HG03571 (cell line): ENCODE measurements at regions not wholly inside any gene's neighbourhood (a gene's known extent, or its start where the extent isn't known, plus 50 kb on each side); places are given as distances from the start of the nearest gene placed in this dataset.

ENCODE experiments used
- ATAC-seq: cut with Tn5 transposase; IDR thresholded peaks from one replicate; pipeline ENCODE4 v1.9.1; 2021; ENCODE audit not compliant: unreplicated experiment

DNA sequence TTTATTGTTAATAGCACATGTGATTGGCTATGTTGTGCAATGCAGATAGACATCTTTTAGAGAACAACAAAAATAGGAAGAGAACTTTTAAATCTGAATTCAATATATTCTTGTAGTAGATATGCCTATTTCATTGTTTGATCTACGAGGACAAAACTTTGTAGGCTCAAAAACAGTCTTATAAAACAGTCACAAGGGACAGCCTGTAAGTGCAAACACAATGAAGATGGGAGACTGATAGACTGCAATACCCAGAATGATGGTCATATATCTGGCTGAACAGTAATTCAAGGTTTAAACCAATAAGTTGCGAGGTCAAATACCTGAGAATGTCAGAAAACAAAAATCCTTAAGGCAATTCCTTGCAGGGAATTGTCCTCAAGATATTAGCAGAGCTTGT, 1342.9 kb upstream of the ADGRB3 start:
- ATAC-seq = no peak

DNA sequence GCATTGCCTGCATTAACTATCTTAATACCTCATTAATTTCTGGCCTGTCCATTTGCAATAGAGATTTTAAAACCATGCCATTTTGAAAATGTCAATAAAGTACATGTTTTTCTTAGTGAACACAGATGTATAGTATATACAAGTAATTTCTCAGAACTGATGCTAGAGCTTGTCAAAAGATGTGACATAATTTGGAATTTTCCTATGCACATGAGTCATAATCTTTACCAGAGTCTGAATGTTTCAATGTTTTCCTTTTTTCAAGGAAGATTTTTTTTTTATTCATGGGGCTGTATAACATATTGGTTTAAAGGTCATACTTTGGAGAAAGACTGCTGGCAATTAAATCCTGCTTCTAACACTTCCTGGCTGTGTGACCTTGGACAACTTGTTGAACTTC, 1347.5 kb upstream of the ADGRB3 start:
- no peak for ATAC-seq

DNA sequence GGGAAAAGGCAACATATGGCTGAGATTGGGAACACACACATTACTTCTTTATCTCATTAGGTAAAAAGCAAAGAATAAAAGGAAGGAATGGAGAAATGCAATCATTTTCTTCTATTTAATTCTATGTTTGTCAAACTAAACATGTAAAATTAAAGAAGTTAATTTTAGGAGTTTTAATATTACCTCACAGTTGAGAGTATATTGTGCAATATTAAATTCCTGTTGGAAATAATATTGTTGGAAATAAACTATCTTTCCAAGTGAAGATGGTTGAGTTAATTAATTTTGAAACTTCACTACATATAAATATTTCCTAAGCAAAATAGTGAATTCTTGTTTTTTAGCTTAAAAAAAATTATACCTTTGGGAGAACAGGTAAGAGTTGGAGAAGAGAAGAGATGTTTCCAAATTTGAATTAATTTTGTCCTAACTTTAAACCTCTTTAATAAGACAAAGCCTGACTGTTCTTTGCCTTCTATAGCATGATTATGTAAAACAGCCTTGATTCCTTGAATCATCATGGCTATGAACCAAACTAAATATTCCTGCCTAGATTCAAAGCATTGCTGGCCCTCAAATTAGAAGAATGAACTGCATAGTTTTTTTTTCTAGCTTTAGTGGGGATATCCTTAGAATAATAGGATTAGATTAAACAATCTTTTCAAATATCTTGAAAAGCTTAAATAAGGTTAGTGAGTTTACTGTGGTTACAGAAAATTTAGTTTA, 1349.1 kb upstream of the ADGRB3 start:
- ATAC-seq = no peak

DNA sequence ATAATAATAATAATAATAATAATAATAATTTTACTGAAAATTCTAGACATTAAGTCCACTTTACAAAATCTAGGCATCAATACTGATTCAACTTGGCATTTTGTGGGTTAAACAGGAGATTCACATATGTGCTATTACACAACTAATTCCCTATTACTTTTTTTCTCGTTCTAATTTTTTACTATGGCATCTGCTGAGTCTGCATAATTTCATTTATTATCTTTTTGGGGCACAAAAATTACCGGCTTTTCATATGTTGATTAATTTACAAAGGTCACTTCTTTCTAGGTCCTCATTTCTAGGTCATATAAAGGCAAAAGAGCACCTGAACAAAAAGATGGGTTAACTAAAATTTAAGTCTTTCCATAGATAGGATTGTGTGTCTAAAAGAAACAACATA, 1357.8 kb upstream of the ADGRB3 start:
- ATAC-seq = no peak

DNA sequence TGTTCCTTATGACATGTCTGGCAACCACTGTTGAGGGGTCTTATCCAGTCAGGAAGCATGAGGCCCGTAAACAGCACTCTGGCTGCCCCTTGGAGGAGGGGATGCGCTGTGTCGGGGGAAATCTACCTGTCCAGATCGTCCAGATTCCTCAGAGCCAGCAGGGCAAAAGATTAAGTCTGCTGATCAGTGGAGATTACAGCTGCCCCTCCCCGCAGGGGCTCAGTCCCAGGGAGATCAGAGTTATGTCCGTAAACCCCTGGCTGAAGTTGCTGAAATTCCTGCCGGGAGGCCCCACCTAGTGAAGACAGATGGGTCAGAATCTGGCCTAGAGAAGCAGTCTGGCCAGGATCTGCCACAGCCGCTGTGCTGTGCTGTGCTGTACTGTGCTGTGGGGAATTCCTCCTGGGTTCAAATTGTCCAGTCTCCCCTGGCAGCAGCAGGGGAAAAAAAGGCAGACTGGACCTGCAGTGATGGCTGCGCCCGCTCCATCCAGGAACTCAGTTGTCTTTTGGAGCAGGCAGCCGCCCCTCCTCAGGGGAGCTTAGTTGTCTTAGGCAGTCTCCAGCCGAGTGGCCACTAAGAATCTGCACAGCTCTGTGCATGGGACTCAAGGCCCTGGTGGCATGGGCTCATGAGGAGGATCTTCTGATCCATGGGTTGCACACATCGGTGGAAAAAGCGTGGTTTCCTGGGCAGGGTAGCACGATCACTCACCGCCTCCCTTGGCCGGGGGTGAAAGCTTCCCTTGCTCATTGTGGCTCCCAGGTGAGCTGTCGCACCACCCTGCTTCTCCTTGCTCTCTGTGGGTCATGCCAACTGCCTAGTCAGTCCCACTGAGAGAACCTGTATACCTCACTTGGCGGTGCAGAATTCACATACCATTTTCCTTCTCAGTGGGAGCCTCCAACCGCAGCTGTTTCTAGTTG, 1368.8 kb upstream of the ADGRB3 start:
- no peak for ATAC-seq

DNA sequence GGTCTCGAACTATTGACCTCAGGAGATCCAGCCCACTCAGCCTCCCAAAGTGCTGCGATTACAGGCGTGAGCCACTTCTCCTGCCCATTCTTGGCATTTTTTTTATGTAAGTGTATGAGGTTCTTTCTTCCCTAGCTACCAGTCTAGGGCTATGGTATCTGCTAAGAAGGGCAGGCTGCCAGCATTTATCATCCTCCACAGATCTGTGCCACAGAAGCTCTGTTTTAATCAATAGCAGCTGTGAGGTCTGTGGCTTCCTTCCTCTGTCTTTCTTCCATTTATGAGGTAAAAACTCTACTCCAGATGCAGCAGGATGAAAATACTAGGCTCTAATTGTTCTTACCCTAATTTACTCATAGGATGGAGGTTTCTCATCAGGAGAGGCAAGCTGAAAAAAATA, 1382.4 kb upstream of the ADGRB3 start:
- ATAC-seq = no peak

DNA sequence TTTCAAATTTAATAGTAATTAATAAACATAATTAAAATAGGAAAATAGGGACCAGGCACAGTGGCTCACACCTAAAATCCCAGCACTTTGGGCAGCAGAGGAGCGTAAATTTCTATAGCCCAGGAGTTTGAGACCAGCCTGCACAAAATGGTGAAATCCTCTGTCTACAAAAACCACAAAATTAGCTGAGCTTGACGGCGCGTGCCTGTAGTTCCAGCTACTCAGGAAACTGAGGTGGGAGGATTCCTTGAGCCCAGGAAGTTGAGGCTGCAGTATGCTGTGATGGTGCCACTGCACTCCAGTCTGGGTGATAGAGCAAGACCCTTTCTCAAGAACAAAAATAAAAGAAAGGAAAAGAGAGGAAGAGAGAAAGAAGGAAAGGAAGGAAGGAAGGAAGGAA, 1387.0 kb upstream of the ADGRB3 start:
- no peak for ATAC-seq

DNA sequence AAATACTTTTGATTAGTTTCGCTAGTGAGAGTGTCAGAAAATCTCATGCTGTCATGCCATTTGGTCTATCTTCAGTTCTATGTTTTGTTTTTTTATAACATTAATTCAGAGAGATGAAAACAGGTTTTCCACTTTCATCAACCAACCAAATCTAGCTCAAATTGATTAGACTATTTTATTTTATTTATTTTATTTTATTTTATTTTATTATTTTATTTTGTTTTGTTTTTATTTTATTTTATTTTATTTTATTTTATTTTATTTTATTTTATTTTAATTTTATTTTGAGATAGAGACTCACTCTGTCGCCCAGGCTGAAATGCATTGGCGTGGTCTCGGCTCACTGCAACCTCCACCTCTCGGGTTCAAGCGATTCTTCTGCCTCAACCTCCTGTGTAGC, 1391.0 kb upstream of the ADGRB3 start:
- no peak for ATAC-seq

DNA sequence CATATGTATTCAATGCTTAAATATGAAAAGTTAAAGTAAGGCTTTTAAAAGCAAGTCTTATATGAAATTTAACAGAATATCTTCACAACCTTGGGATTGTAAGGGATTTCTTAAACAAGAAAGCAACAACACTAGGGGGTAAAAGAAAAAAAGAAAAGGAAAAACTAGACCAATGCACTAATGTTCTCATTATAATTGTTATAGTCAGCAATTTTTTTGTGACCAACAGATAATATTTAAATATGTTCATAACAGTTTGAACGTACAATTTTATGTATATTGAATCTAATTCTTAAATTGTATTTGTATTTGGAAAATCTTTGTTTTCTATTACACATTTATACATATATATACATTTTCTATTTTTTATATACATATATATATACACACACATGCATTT, 1397.8 kb upstream of the ADGRB3 start:
- no peak for ATAC-seq

DNA sequence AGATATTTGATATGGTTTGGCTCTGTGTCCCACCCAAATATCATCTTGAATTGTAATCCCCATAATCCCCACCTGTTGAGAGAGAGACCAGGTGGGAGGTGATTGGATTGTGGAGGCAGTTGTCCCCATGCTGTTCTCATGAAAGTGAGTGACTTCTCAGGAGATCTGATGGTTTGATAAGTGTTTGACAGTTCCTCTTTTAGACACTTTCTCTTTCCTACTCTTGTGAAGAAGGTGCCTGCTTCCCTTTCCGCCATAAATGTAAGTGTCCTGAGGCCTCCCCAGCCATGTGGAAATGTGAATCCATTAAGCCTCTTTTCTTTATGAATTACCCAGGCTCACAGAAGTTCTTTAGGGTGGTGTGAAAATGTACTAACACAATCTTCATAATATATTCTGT, 1404.0 kb upstream of the ADGRB3 start:
- ATAC-seq = no peak

DNA sequence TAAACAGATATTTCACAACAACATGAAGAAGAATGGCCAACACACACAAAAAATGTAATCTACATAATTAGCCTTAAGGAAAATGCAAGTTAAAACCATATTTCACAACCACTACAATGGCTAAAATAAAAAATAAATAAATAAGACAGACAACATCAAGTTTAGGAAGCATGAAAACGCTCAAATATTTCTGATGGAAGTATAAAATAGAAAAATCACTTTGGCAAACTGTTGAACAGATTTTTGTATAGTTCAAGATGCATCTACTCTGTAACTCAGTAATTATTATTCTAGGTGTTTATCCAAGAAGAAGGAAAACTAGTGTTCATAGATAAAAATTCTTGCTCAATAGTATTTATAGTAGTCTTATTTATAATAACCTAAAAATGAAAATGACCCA, 1410.1 kb upstream of the ADGRB3 start:
- no peak for ATAC-seq

DNA sequence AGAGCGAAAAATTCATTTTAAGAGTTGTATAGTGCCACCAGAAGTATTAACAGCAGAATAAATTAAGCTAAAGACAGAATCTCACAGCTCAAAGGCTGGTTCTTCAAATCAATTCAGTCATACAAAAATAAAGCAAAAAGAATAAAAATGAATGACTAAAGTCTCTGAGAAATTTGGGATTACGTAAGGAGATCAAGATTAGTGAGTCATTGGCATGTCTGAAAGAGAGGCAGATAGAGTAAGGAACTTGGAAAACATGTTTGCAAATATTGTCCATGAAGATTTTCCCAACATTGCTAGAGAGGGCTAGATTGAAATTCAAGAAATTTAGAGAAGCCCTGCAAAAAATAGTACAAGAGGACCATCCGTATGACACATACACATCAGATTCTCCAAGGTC, 1413.9 kb upstream of the ADGRB3 start:
- no peak for ATAC-seq

DNA sequence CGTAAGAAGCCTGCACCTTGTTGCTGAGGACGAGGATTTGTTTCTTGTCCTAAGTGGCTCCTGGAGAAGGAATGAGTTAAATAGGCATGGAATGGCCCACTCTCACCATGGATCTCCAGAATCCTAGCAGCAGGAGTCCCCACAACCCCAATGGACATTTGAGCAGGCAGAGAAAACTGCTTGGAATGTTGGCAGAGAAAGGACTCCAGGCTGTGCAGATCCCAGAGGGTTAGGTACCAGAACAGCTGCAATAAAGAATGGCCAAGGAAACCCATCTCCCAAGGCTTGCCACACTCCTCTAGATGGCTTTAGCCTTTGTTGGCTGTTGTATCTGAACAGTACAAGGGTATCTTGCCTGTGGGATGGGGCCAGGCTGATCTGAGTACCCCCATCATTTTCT, 1415.7 kb upstream of the ADGRB3 start:
- ATAC-seq = no peak

DNA sequence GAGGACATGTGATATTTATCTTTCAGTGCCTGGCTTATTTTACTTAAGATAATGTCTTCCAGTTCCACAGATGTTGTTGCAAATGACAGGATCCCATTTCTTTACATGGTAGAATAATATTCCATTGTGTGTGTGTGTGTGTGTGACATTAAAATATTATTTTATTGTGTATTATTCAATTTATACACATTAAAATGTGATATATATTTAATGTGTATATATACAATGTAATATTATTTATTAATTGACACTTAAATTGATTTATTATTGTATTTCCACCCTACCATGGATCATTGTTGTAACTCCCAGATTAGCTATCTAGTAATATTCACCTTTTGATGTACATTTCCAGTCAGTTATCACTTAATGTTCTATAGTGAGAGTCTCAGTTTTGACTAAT, 1422.5 kb upstream of the ADGRB3 start:
- no peak for ATAC-seq

DNA sequence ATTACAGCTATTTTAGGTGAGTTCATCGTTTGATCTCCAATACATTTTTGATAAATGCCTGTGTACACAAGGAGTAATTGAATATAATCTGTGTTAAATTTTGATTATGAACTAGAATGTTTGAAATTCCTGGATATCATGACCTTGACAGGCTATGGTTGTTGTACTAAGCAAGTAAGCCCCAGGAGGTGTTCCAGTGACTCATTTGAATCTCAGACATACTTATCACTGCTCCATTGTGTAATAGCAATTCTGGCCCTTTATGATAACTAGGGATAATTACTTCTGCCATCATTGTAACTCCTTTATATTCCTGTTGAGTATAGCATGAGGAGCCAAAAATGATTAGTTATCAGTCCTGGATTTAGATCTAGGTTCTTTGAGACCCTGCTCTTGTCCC, 1424.6 kb upstream of the ADGRB3 start:
- ATAC-seq = no peak

DNA sequence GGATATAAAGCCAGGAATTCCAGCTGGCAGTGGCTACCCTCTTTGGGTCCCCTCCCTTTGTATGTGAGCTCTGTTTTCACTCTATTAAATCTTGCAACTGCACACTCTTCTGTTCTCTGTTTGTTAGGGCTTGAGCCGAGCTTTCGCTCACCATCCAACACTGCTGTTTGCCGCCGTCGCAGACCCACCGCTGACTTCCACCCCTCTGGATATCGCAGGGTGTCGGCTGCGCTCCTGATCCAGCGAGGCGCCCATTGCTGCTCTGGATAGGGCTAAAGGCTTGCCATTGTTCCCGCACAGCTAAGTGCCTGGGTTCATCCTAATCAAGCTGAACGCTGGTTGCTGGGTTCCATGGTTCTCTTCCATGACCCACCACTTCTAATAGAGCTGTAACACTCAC, 1433.5 kb upstream of the ADGRB3 start:
- no peak for ATAC-seq

DNA sequence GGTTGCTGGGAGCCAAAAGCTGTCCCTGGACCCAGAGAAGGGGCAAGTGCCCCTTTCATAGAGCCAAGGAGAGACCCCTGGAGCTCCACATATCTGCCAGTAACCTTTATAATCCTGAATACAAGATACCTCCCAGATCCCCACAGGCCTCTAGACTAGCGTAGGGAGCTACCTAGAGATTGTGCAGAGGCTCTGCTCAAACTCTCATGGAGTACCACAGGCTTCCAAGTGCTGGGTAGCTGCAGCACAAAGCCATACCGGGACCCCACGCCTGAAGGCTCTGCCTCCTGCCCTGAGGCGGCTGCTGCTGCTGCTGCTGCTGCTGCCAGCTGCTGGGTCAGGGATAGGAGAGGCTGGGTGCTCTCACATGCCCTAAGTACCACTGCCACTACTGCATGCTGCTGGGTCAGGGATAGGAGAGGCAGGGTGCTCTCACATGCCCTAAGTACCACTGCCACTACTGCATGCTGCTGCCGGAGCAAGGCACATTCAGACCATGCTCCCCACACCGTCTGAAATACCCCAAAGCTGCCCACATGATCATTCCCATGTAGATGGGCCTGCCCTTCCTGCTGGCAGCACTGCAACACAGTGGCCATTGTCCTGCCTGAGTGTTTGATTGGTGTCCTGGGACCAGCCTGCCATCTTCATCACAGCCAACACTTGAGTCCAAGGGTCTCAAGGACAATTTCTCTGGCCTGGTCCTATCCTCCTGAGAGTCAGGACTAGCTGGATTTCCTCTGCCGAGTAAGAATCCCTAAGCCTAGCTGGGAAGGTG, 1434.3 kb upstream of the ADGRB3 start:
- no peak for ATAC-seq

DNA sequence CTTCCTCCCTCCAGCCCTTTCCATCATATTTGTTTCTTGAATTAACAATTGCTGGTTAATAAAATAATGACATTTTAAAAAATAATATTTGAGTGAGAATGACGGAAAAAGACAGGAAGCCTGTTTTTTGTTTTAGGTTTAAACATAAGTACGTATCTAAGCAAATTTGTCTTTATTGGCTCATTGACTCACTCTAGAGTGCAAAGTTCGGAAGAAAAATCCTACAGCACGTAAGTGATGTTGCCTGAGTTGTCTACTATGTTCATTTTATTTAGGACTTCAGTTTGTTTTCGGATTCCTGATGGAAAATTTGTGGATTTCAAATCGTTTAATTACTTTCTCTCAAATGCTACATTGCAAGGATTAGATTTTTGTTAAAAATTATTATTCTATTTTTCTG, 1435.7 kb upstream of the ADGRB3 start:
- no peak for ATAC-seq

DNA sequence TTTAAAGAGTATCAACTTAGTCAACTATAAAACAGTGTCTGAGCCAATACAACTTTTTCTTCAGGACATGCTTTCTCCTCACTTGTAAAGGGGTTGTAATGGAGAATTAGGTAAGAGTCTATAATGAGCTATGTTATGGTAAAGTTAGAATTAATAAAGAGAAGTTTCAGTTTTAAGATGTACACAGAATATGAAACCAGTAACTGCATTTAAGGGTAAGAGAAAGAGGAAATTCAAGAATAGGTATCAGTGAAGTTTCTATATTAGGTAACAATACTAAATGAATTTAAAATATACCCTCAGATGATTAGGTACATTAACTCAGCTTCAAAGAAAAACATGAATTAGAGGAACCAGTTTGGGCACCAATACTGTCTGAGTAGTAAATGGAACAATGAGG, 1444.3 kb upstream of the ADGRB3 start:
- ATAC-seq = no peak

DNA sequence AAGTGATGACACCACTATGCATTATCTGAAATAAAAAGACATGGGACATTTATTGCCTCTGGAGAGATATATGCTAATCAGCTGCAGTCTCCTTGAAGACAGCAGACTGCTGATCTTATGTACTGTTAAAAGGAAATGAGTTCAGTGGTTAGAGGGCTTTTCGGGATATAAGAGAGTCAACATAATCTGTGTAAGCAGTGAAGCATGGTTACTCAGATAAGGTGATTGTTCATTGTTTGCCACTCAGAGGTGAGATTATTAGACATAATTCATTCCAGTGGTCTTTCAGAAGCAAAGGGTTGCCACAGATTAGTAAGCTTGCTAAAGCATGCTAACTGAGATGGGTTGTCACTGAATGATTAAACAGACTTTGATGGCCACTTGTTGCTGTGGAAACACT, 1450.7 kb upstream of the ADGRB3 start:
- no peak for ATAC-seq

DNA sequence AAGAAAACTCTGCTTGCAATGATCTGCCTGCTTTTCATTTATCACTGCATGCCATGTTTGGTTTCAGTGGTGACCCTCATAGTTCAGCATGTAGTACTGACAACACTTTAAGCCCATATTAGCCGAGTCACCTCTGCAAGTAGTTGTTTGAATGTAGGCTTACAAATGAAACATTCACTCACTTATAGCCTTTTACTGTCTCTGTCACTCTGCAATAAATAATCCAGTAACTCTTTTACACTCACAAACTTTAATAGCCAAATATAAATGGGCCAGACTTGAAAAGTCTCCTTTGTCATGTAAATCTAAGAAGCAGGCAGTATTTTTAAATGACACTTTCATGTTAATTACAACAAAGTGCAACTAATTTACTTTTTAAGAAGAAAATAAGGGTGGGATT, 1460.0 kb upstream of the ADGRB3 start:
- no peak for ATAC-seq

DNA sequence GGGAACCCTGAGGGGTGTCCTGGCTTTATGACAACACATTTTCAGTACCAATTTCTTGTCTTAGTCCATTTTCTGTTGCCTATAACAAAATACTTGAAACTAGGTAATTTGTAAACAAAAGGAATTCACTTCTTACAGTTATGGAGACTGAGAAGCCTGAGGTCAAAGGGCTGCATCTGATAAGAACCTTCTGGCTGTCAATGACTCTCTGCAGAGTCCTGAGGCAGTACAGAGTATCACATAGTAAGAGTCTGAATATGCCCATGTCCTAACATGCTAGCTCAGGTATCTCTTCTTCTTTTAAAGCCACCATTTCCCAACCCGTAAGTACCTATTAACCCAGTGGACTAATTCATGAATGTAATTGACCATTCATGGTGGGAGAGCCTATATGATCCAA, 1458.6 kb upstream of the EYS start:
- no peak for ATAC-seq
